ENCODE measurements at regions not wholly inside any gene's neighbourhood (a gene's known extent, or its start where the extent isn't known, plus 50 kb on each side); places are given as distances from the start of the nearest gene placed in this dataset.

GRCh38 chr14:43285575-43285974 is 1221.5 kb downstream of the FSCB start:
- TF ChIP-seq CTCF (IDR thresholded peaks at IDR 0.05) (no peak), CEBPB (IDR thresholded peaks at IDR 0.05) (no peak), POLR2A (IDR thresholded peaks at IDR 0.05; ENCODE audit: low read length) (no peak), SMC3 (IDR thresholded peaks at IDR 0.05) (no peak), EHMT2 (IDR thresholded peaks at IDR 0.05; ENCODE audit: low read depth) (no peak), RAD21 (conservative IDR thresholded peaks at IDR 0.05 in 1 of 2, IDR thresholded peaks at IDR 0.05 in 1 of 2) (no peak), NR3C1 (IDR thresholded peaks at IDR 0.05) (no peak), MAX (IDR thresholded peaks at IDR 0.05) (no peak), JUNB (IDR thresholded peaks at IDR 0.05) (no peak), KDM5A (IDR thresholded peaks at IDR 0.05) (no peak), NFE2L2 (conservative IDR thresholded peaks at IDR 0.05; ENCODE audit: low read length) (no peak), EP300 (IDR thresholded peaks at IDR 0.05) (no peak), ZFP36 (IDR thresholded peaks at IDR 0.05; ENCODE audit: borderline replicate concordance, partially characterized antibody) (no peak)
- TF ChIP-seq, protein P1, sequence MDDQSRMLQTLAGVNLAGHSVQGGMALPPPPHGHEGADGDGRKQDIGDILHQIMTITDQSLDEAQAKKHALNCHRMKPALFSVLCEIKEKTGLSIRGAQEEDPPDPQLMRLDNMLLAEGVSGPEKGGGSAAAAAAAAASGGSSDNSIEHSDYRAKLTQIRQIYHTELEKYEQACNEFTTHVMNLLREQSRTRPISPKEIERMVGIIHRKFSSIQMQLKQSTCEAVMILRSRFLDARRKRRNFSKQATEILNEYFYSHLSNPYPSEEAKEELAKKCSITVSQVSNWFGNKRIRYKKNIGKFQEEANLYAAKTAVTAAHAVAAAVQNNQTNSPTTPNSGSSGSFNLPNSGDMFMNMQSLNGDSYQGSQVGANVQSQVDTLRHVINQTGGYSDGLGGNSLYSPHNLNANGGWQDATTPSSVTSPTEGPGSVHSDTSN (IDR thresholded peaks at IDR 0.05) = no peak
